ENCODE measurements at regions not wholly inside any gene's neighbourhood (a gene's known extent, or its start where the extent isn't known, plus 50 kb on each side); places are given as distances from the start of the nearest gene placed in this dataset.
"Not testable (repeated sequence)": the region's sequence is repeated elsewhere in the genome, so short reads cannot be mapped to it uniquely, and the experiment has no call there.

DNA sequence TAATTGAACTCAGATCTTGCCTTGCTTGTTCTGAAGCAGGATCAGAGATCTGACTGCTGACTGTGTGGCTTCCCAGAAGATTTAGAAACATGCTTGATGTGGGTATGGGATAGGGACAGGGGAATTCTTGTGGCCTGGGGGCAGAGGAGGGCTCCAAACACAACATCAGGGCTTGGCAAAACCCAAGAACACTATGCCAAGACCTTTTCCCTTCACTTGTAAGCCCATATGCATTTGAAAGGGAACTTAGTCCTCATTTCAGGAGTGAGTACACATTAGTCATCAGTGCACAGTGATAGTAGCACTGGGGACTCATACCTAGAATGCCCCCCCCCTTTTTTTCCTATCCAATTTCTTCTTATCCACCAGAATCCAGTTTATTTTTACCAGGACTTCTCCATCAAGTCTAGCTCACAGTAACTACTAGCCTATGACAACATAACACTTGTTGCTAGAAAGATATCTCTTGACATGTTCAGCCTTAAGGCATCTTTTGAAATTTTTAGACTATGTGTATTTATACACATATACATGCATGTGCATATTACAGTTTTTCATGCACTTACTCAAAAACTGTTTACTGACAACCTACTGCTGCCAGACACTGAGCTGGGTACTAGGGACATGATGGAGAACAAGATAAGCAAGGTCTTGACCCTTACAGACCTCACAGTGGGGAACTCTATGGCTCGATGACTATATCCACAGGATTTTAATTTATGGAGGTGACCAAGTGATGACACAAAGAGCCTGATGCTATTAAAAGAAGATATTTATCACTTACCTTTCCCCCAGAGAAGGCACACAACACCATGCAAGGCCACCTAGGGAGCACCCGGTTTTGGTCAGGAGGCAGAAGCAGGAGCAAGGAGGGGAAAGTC, 158.3 kb upstream of the MAP3K1 start:
- DNase-seq: no peak

DNA sequence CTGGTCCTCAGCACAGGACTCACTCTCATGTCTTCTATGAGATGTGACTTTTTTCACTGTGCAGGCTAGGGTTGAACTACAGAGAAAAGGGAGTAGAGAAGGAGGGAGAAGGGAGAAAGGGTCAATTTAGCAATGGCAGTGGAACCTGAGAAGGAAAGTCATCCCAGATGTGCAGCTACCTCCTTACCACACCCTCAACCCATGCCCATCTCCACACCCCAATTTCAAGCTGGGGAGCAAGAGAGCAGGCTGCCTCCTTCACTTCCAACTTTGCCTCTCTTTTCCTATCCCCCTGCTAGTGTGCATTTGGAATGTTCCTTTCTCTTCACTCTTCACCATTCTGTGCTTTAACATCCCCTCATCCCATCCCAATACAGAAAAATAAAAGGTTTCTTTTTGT, 163.5 kb upstream of the MAP3K1 start:
- DNase-seq: no peak

DNA sequence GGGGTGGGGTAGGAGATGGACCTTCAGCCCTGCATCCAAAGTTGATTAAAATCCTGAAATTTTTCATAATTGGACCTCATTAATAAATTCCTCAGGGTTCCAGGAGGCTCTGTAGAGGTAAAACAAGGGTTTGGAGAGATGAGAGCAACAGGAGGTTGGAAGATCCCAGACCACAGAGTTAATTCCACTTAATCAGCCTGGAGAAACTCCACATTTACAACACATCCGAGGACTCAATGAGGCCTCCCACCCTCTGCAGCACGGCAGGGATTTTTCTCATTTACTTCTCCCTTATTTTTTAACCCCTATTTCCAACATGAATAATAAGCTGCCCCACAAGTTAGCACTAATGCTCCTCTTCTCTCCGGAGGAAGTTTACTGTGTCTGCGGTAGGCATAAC, 165.0 kb upstream of the MAP3K1 start:
- DNase-seq: no peak

DNA sequence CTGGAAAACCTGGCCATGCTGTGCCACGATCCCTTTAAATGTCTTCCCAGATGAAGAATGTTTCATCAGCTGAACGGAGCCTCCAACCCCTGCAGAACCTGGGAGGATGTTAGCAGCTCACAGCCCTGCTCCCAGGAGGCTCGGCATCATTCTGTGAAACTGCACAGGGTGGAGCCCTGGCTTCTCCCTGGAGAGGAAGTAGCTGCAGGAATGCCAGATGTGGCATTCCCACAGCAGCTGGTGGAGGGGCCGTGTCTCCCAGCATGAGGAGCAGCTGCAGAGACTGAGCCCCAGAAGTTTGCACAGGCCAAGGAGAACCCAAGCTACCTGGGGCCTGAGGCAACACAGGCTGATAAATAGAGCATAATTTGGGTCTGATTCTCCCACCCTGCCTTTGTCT, 165.8 kb upstream of the MAP3K1 start:
- no peak for DNase-seq

DNA sequence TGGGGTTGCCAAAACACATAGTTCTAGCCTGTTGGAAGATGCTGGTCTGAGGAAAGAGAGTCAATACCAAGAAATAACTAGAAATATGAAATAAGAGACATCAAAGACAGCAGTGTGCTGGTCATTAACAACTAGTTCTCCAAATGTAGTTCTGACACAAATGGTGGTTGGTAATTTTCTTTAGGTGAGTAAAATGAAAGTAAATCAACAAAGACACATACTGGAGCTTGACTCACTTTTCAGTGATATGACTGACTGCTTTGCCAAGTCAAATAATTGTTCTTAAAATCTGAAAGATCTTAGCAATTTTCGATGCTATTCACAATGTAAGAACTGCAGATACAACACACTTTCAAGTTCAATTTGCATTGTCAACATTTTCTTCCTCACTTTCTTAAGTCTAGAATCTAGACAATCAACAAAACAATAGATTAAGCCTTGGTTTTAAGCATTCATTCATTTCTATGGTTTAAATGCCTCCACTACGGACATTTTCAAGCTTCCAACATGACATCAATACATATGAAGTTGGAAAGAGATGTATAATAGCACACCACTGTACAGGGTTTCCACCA, 166.8 kb upstream of the MAP3K1 start:
- DNase-seq: no peak

DNA sequence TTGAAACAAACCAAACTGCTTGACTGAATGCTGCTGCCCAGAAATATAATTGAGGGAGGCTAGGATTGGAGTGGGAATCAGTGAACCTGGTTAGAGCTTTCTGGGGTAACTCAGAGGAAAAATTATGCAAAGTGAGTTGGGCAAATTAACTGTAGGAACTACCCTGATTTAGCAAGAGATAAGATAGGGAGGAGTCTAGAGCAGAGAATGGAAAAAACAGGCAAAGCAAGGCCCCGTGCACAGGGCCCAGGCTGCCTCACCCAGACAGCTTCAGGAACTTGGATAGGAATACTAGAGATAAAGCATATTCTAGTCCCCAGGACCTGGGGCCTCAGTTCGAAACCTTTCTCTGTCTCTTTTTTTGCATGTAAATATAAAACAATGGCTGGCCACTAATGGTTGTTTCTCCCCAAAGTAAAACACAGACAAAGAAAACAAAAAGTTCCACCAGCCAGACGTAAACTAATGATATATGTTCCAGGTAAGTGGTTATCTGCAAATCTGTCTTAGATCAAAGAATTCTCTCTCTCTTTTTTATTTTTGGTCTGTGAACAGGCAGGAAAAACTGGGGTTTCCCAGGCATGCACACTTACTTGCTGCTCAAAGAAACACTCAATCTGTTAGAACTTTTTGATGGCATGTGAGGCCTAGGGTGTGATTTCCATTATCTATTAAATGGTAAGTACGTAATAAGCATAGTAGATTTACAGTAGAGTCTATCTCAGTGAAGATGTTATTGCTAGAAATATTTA, 168.1 kb upstream of the MAP3K1 start:
- DNase-seq: no peak

DNA sequence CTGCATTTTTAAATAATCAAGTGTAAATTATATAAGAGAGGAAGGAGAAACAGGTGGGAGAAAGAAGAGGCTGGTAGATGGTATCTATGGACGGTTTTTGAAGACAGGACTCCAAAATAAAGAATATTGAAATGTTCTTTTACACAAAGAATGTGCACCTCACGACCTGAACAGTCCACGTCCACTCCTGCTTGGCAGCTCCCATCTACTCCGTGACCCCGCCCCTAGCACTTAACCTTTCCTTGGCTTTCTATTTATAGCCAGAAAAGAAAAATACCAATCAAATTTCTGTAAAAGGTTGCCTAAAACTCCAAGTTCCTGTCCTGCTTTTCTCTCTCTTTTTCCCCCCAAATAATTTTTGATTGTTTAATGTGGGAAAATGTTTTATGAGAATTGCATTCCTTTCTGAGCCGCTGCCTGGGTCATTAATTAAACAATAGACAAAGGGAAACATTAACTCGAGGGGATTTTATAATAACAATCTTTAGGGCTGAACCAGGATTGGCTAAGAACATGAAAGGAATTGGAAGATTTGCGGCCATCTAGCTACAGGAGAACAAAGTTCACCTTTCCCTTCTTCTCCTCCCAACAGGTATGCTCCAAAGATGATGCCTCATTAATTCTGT, 173.6 kb upstream of the MAP3K1 start:
- DNase-seq: no peak

DNA sequence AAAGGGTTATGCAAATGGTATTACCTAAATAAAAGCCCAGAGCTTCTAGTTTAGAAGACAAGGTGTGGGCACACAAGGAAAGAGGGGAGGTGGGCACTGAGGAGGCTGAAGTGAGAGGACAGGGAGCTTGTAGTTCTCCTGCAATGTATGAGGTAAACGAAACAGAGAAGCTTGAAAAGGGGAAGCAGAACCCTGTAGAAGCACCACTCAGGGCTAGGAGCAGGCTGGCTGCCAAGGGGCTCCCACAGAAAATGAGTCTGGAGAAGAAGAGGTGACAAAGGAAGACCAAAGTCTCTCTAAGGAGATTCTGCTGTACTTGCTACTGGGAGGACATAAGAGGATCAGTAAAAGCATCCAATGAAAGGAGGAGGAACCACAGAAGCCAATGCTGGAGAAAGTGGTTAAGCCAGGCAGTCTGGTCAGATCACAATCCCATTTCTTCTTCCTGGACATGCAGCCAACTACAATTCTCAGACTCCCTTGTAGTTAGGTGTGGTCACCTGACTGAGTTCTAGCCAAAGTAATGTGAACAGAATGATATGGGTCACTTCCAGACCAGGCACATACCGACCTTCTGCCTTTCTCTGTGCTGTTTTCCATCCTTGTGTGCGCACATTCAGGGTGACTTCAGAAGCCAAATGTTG, 174.5 kb upstream of the MAP3K1 start:
- DNase-seq: no peak

DNA sequence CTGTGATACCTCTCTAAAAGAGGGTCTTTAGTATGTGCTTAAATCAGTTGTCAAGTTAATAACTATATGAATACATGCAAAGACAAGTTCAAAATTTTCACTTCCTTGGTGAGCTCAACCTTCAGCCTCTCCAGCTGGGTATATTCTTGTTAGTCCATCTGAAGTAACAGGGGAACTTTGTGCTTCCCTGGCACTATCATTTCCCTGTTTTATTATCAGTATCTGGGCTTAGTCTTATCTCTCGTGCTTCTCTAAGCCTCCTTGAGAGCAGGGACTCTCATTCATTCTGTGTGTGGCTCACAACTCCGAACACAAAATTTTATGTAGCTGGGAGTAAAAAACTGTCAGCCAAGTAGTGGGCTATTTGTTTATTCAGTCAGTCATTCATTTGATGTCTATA, 175.9 kb upstream of the MAP3K1 start:
- DNase-seq: no peak

DNA sequence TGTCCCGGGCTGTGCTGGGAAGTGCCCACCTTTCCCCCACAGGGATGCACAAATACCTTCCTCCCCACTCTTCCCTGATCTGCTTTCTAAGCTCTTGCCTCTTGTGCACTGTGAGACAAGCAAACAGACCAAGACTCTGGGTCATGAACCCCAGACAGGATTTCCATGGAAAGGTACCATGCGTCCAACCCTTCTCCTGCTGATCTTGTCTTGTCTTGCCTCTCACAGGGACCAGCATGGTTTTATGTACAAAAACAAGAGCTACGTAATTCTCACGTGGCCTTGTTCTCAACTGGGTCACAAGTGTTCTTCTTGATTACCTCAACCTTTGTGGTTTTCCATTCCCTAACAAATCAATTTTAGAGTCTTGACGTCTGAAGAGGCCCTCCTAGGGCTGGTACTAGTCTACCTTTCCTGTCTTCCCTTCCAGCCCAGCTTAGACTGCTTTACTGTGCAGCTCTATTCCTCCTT, 176.5 kb upstream of the MAP3K1 start:
- DNase-seq: no peak

DNA sequence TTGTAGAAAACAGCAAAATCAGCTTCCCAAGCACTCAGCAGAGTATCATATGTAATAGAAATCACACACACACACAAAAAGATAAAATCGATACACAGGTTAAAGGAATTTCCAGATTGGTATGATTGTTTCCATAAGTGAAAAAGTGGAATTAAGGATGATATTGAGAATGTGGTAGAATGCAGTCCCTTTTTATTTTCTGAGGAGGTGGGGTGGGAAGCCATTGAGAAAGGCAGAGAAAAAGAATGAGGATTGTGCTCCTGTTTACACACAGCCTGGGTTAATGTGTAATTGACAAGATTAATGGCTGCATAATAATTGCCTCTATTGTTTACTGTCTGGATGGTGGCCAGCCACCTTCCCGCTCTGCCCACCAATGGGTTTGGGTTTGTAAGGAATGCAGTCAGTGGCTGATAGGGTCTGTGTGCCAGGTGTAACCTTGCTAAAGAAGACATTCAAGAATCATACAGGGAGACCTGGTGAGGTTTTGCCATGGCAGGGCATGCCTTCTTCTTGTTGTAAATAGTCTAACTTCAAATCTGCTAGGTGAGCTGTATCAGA, 177.2 kb upstream of the MAP3K1 start:
- DNase-seq: no peak

DNA sequence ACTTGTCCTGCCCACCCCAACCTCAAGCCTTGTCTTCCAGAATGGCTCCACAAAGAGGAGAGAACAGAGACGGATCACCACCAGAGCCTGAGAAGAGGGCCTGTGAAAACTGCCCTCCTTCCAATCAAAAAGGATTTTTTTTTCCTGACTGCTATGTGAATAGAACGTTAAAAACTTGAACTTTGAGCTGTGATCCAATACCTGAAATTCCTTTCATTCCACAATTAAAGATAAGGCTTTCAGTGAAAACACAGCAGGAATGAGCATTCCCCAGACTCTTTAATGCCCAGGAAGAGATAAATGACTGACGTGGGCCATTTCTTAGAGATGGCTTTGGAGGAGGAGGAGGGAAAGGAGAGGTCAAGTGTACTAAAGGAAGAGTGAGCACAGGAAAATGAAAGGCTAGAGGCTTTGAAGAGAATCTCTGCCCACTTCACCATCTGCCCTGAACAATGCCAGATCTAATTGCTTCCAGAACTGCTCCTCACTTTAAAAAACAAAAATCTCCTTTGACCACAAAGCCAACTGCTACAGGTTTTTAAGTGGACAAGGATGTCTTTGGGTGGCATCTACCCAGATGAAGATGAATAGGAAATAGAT, 177.9 kb upstream of the MAP3K1 start:
- no peak for DNase-seq

DNA sequence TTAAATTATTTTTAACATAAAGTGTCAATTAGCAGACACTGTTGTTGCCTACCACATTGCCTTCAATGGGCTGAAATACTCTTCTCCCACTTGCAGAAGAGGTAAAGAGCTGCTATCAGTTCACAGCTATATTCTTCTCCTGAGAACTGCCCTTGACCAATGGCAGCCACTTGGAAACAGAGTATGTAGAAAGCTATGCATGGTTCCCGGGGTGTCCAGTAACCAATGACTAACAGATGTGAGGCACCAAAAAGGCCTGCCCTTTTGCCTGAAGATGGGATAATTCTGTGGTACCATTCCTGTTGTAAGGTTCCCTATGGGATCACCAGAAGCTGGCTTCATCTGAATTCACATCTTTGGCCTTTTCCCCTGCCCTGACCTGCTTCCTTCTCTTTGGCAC, 181.4 kb upstream of the MAP3K1 start:
- DNase-seq: no peak

DNA sequence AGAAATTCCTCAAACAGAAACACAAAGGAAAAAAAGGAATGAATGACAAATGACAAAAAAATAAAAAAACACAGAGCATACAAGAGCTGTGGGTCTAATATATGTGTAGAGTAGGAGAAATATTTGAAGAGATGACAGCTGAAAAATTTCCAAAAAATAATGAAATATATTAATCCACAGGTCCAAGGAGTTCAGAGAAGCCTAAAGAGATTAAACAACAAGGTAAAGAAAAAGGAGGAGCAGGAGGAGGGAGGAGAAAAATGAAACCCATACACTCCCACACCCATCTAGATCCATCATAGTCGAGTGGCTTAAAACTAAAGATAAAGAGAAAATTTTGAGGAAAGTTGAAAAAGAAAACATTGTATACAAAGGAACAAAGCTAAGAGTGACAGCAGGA, 182.4 kb upstream of the MAP3K1 start:
- no peak for DNase-seq

DNA sequence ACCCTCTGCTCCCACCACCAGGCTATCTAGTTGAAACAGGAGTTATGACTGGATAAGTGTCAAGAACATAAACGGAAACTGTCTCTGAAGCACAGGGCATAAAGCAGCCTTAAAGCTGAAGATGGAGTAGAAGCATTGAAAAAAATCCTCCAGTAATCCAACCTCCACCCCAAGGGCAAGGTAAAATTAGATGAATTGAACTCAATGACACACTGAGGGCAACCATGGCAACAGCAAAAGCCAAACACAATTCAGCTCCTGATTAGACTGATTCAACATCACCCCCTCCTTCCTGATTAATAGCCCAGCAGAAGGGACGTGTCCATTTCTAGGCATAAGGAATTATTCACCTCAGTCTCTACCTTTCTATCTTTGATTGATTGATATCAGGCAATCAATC, 183.2 kb upstream of the MAP3K1 start:
- DNase-seq: no peak

DNA sequence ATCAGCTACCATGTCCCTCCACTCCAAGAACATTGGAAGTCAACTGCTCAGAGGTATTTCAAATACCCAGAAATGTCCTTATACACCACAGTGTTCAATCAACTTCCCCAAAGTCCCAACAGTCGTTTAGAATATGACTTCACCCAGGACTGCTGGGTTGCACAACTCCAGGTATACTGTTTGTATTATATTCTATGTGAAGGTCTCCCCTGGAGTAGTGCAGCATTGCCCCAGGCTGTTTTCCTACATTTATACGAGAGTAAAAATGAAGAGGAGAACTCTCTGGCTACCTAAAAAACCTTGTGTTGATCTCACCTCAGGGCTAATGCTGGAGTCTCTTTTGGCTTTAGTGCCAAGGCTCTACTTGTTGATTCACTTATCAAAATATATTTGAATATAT, 183.6 kb upstream of the MAP3K1 start:
- DNase-seq: no peak

DNA sequence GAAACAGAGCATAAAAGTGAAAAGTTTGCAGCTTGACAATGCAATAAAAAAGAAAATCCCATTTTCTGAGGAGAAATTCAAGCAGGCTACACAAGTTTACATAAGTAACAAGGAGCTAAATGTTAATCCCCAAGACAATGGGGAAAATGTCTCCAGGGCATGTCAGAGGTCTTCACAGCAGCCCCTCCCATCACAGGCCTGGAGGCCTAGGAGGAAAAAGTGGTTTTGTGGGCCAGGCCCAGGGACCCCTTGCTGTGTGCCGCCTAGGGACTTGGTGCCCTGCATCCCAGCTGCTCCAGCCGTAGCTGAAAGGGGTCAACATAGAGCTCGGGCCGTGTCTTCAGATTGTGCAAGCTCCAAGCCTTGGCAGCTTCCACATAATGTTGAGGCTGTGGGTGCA, 186.7 kb upstream of the MAP3K1 start:
- not testable (repeated sequence) for DNase-seq

DNA sequence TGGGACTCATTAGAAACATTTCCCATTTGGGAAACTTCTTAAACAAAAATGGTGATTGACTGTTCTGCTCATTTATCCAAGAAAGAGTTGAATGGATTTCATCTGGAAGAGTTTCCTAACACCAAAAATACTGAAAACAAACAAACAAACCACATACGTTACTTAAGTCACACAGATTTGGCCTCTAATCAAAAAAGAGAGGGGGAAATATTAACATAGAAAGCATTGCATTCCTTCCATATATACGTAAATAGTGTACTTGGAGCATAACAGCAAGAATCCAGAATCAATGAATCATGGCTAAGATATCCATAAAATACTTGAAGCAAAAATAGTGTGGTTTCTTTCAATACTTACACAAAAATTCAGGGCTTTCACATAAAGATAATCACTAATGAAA, 189.8 kb upstream of the MAP3K1 start:
- no peak for DNase-seq

DNA sequence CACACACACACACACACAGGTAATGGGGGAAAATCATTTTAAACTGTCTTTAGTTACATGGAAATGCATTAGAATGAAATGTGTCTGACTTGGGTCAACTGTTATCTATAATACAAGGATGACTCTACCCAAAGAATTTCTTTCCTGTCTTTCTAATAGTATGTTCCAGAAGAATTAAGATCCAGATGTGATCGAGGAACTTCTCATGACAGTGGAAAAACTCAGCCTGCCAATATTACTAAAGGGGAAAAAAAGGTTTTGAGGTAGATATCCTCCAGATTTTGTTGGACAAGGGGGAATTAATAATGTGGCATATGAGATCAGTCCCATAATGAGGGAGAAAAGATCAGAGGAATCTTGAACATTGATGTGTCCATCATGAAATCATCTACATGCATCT, 190.6 kb upstream of the MAP3K1 start:
- no peak for DNase-seq

DNA sequence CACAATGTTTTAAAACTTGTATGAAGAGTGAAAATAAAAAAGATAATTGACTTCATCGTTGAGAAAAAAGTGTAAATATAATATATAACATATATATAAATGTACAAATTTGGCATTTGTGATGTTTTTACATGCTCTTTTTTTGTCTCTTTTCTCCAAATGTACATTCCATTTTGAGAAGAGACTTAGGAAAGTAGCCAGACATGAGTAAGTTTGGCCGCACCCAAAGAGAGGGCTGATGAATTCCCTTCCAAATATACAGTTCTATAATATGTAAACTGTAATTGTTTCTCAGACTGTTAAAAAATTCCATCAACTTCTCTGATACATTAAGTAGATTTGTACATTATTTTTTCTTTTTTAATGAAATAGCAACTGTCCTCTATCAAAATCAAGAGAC, 193.2 kb upstream of the MAP3K1 start:
- no peak for DNase-seq

DNA sequence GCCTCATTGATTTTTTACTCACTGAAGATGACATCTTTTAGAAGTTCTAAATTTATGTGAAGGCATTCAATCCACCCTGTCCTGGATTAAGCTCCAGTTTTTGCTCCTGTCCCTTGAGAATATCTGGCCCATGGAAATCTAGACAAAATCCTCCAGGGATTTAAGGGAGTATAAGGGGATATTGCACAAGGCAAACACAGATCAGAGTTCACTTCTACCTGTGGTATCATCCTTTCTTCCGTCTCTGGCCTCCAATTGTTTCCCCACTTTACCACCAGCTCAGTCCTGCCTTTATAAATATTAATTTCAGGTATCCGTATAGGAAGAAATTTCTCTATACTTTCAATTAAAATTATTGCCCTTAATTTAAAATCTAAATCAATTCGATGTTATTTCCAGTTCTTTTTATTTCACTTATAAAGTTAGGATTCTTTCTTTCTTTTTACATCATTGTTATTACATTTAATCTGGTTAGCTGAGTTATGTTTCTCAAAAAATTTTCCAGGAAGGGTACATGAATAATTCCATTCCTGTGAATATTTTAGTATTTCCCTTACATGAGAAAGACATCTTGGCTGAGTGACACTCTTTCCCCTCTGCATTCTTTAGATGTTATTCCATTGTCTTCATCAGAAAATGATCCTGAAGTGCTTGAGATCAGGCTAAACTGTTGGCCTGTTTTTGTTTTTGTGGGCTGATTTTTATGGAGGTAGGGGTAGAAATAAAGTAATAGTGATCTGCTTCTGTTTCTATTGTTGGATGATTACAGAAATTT, 194.3 kb upstream of the MAP3K1 start:
- no peak for DNase-seq

All from activated naive CD4-positive, alpha-beta T cell treated with anti-CD3 and anti-CD28 coated beads, Interleukin-2, amount 50 U/mL, for 16 hours (primary cell).